AG09319 (cell line): ENCODE measurements at regions not wholly inside any gene's neighbourhood (a gene's known extent, or its start where the extent isn't known, plus 50 kb on each side); places are given as distances from the start of the nearest gene placed in this dataset.

Source experiments
- DNase-seq: peaks from one replicate; pipeline ENCODE4 v3.0.0-alpha.2; 2010; ENCODE audit warnings: low read depth; ENCODE audit errors: extremely low read depth
- CTCF ChIP-seq: IDR thresholded peaks from 2 replicates; pipeline ENCODE4 v1.5.1; 2011; ENCODE audit warnings: low read depth, mild to moderate bottlenecking, inconsistent platforms, low read length, moderate library complexity

GRCh38 chr13:108156749-108157148, 58.6 kb downstream of the LIG4 start:
- no peak for DNase-seq
- TF ChIP-seq CTCF, result no peak

- no peak for DNase-seq
- peak; percentile 79 for TF ChIP-seq CTCF
These were observed 59.9 kb downstream of the LIG4 start for GRCh38 chr13:108155185-108156106.

GRCh38 chr13:108154421-108154858, 60.9 kb downstream of the LIG4 start:
- TF ChIP-seq CTCF, result no peak
- DNase-seq, result no peak

- no peak for DNase-seq
- TF ChIP-seq CTCF, result no peak
These were observed 68.7 kb downstream of the LIG4 start for GRCh38 chr13:108146642-108147041.

GRCh38 chr13:108142702-108143436, 72.5 kb downstream of the LIG4 start:
- no peak for TF ChIP-seq CTCF
- no peak for DNase-seq

GRCh38 chr13:108137176-108137575, 78.2 kb downstream of the LIG4 start:
- no peak for TF ChIP-seq CTCF

GRCh38 chr13:108127406-108127805, 87.9 kb downstream of the LIG4 start:
- no peak for DNase-seq
- no peak for TF ChIP-seq CTCF

More at GRCh38 chr13:108137176-108137575, 78.2 kb downstream of the LIG4 start:
- no peak for DNase-seq
